Hematopoietic multipotent progenitor cell treated with erythropoietin and hydrocortisone succinate and interleukin-3 and kit ligand, for 4 days (in vitro differentiated cells): ENCODE measurements at regions not wholly inside any gene's neighbourhood (a gene's known extent, or its start where the extent isn't known, plus 50 kb on each side); places are given as distances from the start of the nearest gene placed in this dataset.
A peak's percentile ranks its signal among the peaks of the same experiment; 100 is the strongest.
"Not testable (repeated sequence)": the region's sequence is repeated elsewhere in the genome, so short reads cannot be mapped to it uniquely, and the experiment has no call there.

Experiments
- DNase-seq: peaks from one replicate; pipeline ENCODE4 v3.0.0-alpha.2; 2015

DNA sequence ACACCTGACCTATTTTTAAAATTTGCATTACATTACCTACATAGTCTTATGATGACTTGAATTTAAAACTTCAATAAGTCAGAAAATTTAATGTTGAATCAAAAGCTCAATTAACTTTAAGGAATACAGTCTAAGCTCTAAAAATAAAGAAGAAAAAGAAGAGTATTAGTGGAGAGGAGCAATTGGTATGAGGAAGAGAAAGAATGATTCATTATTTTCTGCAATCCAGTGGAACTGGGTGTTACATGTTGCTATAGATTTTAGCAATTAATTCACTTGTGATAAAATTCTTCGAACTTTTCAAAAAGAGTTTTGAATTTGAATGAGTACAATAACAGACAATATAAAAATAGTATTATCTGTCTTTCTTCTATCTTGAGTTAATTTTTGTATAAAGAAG is 158.9 kb upstream of the POT1 start:
- no peak for DNase-seq

- no peak for DNase-seq
Observed at GRCh38 chr7:125085084-125085483, 155.5 kb upstream of the POT1 start.

- DNase-seq = no peak
Observed at GRCh38 chr7:125084196-125084595, 154.6 kb upstream of the POT1 start.

DNA sequence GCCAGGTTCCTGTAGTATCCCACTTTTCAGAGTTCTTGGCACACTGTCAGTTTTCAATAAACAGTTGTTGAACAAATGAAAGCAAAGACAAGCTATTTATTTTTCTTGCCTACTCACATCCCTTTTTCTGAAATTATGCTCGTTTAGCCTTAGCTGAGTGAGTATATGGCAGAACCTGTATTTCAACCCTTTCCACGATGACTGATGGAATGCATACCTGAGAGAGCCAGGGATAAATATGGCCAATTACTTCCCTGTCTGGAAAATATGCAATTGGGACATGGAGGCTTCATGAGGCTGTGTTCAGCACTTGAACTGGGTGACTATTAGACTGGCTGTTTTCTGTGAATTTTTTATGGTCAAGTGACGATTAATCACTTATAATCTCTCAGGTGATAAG is 144.5 kb upstream of the POT1 start:
- no peak for DNase-seq

- no peak for DNase-seq
Observed at GRCh38 chr7:125065546-125065945, 135.9 kb upstream of the POT1 start.

GRCh38 chr7:125065001-125065400 is 135.4 kb upstream of the POT1 start:
- no peak for DNase-seq

DNA sequence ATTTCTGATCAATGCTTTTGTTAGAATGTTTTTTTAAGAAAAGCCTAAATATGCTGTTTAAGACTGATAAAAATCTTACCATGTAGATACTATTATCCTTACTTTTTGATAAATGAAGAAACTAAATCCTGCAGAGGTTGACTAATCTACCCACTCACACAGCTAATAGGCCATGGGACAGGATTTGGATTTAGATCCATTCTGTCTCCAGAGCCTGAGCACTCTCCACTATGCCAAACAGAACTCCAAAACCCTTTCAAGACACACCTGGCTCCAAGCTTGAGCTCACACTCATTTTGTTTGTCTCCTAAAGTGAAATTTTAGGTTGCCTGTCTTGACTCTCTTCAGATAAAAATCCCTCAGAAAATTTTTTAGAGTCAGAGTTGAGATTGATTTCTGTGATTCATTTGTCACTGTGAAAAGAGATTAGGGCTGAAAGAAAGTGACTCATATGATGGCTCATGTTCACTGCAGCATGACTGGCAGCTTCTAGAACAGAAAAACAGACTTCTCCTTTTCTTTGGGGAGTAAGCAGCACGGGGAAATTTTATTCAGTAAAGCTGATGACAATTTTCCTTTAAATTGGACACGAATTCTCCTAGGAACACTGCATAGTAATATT is 132.3 kb upstream of the POT1 start:
- DNase-seq = peak; percentile 55

DNA sequence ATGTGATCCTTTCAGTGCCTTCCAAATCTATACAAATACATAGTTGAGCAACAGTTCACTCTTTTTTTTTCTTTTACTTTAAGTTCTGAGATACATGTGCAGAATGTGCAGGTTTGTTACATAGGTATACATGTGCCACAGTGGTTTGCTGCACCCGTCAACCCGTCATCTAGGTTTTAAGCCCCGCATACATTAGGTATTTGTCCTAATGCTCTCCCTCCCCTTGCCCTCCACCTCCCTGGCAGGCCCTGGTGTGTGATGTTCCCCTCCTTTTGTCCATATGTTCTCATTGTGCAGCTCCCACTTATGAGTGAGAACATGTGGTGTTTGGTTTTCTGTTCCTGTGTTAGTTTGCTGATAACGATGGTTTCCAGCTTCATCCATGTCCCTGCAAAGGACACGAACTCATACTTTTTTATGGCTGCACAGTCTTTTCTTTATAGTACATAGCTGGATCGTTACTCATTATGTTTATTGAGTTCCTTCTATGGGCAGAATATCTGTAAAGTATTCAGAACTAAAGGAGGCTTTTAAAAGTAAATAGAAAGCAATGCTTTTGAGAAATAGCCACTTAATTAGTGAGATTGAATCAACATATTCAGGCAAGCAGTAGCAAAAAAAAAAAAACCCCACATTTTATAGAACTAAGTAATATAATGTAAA is 131.6 kb upstream of the POT1 start:
- not testable (repeated sequence) for DNase-seq

GRCh38 chr7:125059861-125060456 is 130.3 kb upstream of the POT1 start:
- peak; percentile 51 for DNase-seq

GRCh38 chr7:125057963-125058362 is 128.3 kb upstream of the POT1 start:
- DNase-seq = no peak

DNA sequence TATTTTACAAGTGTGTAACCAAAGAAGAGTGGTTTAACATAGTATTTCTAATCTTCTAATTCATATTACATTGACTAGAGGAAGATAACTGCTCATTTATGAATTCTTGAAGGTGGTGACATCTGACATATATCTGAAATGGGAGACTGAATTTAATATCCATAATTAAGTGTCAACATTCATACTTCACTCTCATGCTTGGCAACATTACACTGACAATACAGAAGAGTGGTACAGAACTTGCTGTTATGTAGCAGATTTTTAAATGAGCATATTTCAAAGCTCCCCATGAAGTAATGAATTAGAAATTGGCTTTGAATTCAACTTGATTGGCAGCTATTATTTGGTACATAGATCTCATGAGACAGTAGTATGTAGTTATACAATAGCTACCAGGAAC is 125.8 kb upstream of the POT1 start:
- DNase-seq = no peak

DNA sequence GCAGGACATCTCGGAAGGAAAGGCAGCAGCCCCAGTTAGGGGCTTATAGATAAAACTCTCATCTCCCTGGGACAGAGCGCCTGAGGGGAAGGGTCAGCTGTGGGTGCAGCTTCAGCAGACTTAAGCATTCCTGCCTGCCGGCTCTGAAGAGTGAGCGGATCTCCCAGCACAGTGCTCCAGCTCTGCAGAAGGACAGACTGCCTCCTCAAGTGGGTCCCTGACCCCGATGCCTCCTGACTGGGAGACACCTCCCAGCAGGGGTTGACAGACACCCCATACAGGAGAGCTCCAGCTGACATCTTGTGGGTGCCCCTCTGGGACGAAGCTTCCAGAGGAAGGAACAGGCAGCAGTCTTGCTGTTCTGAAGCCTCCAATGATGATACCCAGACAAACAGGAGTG is 117.1 kb upstream of the POT1 start:
- DNase-seq = no peak

DNA sequence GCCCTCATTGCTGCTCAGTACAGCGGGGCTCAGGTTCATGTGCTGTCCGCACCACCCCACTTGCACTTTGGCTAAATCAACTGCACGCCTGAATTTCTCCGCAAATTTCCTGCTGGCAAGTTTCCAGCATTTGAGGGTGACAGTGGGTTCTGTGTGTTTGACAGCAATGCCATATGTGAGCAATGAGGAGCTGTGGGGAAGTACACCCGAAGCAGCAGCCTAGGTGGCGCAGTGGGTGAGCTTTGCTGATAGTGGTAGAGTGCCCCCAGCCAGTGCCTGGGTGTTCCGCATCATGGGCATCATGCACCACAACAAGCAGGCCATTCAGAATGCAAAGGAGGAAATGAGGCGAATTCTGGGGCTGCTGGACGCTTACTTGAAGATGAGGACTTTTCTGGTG is 103.9 kb upstream of the POT1 start:
- DNase-seq = no peak

DNA sequence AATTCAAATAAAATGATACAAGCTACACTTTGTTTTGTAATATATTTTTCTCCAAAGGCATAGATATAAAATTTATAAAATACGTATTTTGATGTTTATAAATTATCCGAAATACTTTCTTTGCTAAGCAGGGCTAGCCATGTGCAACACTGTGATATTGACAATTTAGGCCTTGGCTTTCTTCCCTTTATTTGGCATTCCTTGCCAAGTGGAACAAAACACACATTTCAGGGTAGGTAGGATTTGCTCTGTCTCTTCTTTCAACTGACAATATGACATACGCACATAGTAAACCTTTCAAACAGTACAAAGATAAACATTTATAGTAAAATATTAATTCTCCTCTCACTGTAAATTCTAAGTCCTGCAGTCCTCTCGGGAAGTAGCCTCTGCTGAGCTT is 103.3 kb upstream of the POT1 start:
- DNase-seq = no peak

DNA sequence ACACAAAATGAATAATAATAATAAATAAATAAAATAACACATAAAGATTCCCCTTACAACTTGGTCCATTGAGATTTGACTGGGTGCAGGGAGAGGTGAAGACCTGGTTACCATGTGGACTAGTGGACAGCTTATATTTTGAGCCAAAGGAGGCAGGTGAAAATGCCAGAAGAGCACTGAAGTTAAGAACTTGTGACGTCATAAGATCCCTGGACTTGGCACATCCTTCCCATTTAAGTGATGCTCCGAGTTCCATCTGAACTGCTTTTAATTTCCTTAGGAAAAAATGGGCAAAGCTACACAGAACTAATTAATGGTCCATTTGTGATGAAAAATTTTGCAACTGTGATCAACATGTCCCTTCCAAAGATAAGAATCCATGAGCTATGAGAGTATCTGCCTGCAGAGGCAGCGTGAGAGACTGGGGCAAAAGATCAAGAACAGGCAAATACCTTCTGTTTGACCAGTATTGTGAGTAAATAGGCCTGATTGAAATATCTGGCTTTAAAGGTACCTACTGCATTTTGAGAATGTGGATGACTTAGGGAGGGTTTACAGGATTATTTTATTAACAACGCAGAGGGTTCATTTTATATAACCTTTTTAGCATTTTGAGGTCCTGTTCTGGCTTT is 101.2 kb upstream of the POT1 start:
- no peak for DNase-seq

DNA sequence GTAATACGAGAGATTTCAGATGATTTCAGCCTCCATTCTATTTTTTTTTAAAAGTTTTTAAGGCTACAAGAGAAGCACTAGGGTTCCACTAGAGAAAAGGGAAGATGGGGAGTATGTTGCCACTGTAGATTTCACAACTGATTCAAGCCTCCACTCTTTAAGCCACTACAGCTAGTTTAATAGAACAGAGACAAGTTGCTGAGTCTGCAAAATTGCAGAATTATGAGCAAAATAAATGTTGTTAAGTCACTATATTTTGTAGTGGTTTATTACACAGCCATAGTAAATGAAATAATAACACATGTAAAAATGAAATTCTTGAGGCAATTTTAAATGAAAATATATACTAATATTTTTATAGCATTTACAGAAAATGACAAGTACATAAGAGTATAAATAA is 96.0 kb upstream of the POT1 start:
- no peak for DNase-seq

- no peak for DNase-seq
Observed at GRCh38 chr7:125020801-125021200, 91.2 kb upstream of the POT1 start.

GRCh38 chr7:125010540-125010939 is 80.9 kb upstream of the POT1 start:
- DNase-seq = no peak

GRCh38 chr7:124996778-124997177 is 67.2 kb upstream of the POT1 start:
- DNase-seq = peak; percentile 24

GRCh38 chr7:124992851-124993562 is 63.4 kb upstream of the POT1 start:
- DNase-seq = no peak

- DNase-seq = no peak
Observed at GRCh38 chr7:124989911-124990310, 60.3 kb upstream of the POT1 start.
